Upper lobe of right lung (tissue), 1 donor: ENCODE measurements at regions not wholly inside any gene's neighbourhood (a gene's known extent, or its start where the extent isn't known, plus 50 kb on each side); places are given as distances from the start of the nearest gene placed in this dataset.

Experiments used
- ATAC-seq: fragments of 200-7000 bp; cut with Tn5 transposase; one replicate; pipeline ENCODE4 v1.9.1; 2020; ENCODE audit warnings: mild to moderate bottlenecking, moderate library complexity
- DNase-seq: peaks from one replicate; pipeline ENCODE4 v3.0.0-alpha.2; 2020
- H3K27ac ChIP-seq: fragments of 200-600 bp; one replicate; pipeline ENCODE4 v1.8.0; 2022
- H3K27me3 ChIP-seq: fragments of 200-600 bp; one replicate; pipeline ENCODE4 v1.8.0; 2022; ENCODE audit warnings: mild to moderate bottlenecking
- H3K36me3 ChIP-seq: fragments of 200-600 bp; one replicate; pipeline ENCODE4 v1.8.0; 2022
- H3K4me1 ChIP-seq: fragments of 200-600 bp; one replicate; pipeline ENCODE4 v1.8.0; 2022
- H3K4me3 ChIP-seq: fragments of 200-600 bp; one replicate; pipeline ENCODE4 v1.8.0; 2022; ENCODE audit warnings: mild to moderate bottlenecking
- H3K9me3 ChIP-seq: fragments of 200-600 bp; one replicate; pipeline ENCODE4 v1.8.0; 2022
- intact Hi-C: fragments of 100-400 bp; cut with DNase I; formaldehyde crosslinking; loops from one replicate; pipeline ENCODE4 v1.11.0; 2022
- TF ChIP-seq, protein P1 (sequence below): fragments of 200-600 bp; IDR thresholded peaks from one replicate; pipeline ENCODE4 v1.8.0; 2022; ENCODE audit warnings: antibody characterized with exemption
- donor health status: DM: no; HTN: yes; CAD: no; lungs with severe emphysema.

DNA sequence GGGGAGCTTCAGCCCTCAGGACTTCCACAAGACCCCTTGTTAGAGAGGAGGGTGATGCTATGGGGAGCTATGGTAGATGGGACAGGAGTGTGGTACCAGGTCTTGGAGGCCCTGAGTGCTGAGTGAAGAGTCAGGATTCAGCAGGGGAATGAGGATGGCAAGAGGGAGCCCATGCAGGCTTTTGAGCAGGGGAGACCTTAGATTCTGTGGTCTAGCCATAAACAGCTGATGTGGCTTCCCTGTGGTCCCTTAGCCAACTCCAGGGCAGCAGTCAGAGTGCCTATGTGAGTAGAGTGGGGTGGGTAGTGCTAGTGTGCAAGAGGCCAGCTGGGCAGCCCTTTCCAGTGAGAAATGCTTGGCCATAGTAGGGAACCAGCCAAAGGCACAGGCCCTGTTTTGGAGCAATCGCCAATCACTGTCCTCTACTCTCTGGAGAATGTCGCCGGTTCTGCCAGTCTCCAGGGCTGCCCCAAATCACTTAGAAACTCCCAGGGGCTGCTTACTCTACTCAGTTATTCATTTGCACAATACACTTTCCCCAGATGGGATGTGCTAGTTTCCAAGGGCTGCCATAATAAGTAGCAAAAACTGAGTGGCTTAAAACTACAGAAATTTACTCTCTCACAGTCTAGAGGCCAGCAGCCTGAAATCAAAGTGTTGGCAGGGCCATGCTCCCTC lies 310.5 kb downstream of the SMAD2 start:
- intact Hi-C loops = no loop called here
- H3K36me3 ChIP-seq = no peaks in the 10 kb centered on the region
- DNase-seq = no peak

DNA sequence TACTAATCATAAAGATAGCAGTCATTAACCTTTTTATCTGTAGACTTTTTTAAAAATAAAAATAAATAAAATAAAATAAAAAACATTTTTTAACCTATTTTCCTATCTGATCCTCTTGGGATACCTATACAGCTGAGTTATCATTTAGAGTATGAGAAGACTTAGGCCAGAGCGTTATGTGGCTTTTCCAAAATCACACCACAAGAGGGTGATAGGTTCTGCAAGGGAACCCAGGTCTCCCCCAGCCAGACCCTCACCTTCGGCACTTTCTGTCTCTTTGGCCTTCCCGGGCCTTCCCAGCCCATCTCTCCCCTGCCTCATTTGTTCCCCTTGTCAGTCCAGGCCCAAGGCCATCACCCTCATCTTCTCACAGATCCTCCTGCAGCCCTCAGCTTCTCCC lies 311.7 kb downstream of the SMAD2 start:
- no peak overlapping the region for H3K4me3 ChIP-seq
- H3K27me3 ChIP-seq = no peaks in the 10 kb centered on the region
- DNase-seq (no peak), ATAC-seq (no peak)
- H3K9me3 ChIP-seq = no peaks in the 10 kb centered on the region
- no peaks in the 10 kb centered on the region for H3K4me1 ChIP-seq
- H3K27ac ChIP-seq = no peak overlapping the region
- intact Hi-C loops = no loop called here
- no peaks in the 10 kb centered on the region for H3K36me3 ChIP-seq
- TF ChIP-seq, protein P1, sequence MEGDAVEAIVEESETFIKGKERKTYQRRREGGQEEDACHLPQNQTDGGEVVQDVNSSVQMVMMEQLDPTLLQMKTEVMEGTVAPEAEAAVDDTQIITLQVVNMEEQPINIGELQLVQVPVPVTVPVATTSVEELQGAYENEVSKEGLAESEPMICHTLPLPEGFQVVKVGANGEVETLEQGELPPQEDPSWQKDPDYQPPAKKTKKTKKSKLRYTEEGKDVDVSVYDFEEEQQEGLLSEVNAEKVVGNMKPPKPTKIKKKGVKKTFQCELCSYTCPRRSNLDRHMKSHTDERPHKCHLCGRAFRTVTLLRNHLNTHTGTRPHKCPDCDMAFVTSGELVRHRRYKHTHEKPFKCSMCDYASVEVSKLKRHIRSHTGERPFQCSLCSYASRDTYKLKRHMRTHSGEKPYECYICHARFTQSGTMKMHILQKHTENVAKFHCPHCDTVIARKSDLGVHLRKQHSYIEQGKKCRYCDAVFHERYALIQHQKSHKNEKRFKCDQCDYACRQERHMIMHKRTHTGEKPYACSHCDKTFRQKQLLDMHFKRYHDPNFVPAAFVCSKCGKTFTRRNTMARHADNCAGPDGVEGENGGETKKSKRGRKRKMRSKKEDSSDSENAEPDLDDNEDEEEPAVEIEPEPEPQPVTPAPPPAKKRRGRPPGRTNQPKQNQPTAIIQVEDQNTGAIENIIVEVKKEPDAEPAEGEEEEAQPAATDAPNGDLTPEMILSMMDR = no peak

More for the DNA sequence above, 310.5 kb downstream of the SMAD2 start:
- no peak for ATAC-seq
- Histone ChIP-seq H3K27me3 (no peaks in the 10 kb centered on the region), H3K27ac (no peak overlapping the region), H3K9me3 (no peaks in the 10 kb centered on the region), H3K4me3 (no peak overlapping the region), H3K4me1 (no peaks in the 10 kb centered on the region)
- TF ChIP-seq, protein P1 = no peak

DNA sequence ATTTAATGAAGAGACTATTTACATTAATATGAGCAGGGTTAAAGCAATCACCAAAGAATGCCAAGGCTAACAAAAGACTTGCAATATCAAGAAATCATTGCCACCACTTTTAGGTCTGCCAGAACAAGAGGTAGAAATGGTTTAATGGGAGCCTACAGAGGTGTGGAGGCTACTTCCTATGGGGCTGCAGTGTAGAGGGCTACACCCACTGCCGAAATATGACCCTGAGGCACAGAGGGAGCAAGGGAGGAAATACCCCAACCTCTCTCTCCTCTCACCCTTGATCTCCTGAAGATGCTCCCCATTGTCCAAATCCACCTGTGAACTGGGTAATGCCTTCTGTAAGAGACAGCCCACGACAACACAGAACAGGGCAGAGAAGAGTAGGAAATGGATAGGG lies 315.4 kb downstream of the SMAD2 start:
- intact Hi-C loops = no loop called here
- ATAC-seq = no peak
- H3K4me3 ChIP-seq = no peak overlapping the region

DNA sequence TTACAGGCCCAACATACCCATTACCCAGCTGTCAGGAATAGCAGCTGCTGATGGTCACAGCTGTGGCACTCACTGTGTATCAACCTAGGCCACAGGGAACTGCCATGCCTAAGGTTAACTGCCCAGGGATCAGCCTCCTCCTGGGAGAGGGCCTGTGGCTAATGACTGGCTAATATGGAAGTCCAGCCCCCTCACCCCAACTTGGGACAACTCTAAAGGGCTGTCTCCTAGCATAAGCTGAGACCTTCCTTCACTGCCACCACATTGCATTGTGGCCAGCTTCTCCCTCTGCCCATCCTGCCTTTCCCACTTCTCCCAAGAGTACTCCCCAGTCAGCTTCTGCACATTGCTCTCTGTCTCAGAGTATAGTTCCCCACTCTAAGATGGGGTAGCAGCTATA lies 316.5 kb downstream of the SMAD2 start:
- no peak for DNase-seq
- no peaks in the 10 kb centered on the region for H3K9me3 ChIP-seq
- TF ChIP-seq, protein P1 = no peak
- no peaks in the 10 kb centered on the region for H3K27me3 ChIP-seq
- ATAC-seq = no peak
- no peak overlapping the region for H3K27ac ChIP-seq
- H3K36me3 ChIP-seq = no peaks in the 10 kb centered on the region
- intact Hi-C loops = no loop called here
- H3K4me1 ChIP-seq = no peaks in the 10 kb centered on the region
- H3K4me3 ChIP-seq = no peak overlapping the region

More for the DNA sequence above, 315.4 kb downstream of the SMAD2 start:
- Histone ChIP-seq H3K36me3 (no peaks in the 10 kb centered on the region), H3K27ac (no peak overlapping the region), H3K4me1 (no peaks in the 10 kb centered on the region), H3K9me3 (no peaks in the 10 kb centered on the region), H3K27me3 (no peaks in the 10 kb centered on the region)
- no peak for DNase-seq
- TF ChIP-seq, protein P1 = no peak

DNA sequence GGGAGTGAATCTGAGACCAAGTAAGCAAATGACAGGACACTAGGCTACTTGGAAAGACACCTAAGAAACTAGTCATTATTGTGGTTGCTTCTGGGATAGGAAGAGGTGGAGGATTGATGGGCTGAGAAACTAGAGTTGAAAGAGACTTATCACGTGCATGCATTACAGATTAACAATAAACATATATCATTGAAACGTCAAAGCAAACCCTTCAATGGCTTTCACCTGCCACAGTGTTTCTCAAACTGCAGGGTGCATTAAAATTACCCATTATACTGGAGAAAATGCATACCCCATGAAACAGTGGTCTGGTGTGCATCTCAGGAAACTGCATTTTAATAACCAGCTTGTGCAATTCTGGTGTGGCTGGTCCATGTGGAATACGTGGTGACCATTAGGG lies 318.8 kb downstream of the SMAD2 start:
- H3K27ac ChIP-seq = no peak overlapping the region
- TF ChIP-seq, protein P1 = no peak
- intact Hi-C loops = no loop called here
- H3K4me1 ChIP-seq = no peaks in the 10 kb centered on the region
- DNase-seq (no peak), ATAC-seq (no peak)
- H3K9me3 ChIP-seq = no peaks in the 10 kb centered on the region
- no peak overlapping the region for H3K4me3 ChIP-seq
- no peaks in the 10 kb centered on the region for H3K36me3 ChIP-seq
- H3K27me3 ChIP-seq = no peaks in the 10 kb centered on the region

DNA sequence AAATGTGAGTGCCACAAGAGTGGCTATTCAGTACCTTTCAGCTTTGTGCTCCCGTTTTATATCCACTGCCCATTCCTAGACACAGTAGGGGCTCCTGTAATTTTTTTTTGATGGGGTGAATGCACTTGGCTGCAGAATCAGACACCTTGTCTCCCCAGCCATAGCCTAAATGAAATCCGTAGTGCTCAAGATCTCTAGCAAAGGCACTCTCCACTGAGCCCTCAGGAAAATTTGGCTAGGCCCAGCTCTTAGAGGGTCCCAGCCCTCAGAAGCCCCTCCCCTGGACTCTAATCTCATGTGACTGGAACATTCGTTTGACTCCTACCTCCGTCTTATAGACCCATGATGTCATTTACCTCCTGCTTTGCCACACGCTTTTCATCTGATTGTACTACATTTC lies 323.9 kb downstream of the SMAD2 start:
- Histone ChIP-seq H3K4me1 (peaks cover 3% of the 10 kb centered on the region), H3K4me3 (no peak overlapping the region), H3K27me3 (no peaks in the 10 kb centered on the region), H3K27ac (no peak overlapping the region), H3K9me3 (no peaks in the 10 kb centered on the region), H3K36me3 (no peaks in the 10 kb centered on the region)
- TF ChIP-seq, protein P1 = no peak
- no peak for DNase-seq
- intact Hi-C loops = no loop called here
- no peak for ATAC-seq
